ENCODE measurements at regions not wholly inside any gene's neighbourhood (a gene's known extent, or its start where the extent isn't known, plus 50 kb on each side); places are given as distances from the start of the nearest gene placed in this dataset.

DNA sequence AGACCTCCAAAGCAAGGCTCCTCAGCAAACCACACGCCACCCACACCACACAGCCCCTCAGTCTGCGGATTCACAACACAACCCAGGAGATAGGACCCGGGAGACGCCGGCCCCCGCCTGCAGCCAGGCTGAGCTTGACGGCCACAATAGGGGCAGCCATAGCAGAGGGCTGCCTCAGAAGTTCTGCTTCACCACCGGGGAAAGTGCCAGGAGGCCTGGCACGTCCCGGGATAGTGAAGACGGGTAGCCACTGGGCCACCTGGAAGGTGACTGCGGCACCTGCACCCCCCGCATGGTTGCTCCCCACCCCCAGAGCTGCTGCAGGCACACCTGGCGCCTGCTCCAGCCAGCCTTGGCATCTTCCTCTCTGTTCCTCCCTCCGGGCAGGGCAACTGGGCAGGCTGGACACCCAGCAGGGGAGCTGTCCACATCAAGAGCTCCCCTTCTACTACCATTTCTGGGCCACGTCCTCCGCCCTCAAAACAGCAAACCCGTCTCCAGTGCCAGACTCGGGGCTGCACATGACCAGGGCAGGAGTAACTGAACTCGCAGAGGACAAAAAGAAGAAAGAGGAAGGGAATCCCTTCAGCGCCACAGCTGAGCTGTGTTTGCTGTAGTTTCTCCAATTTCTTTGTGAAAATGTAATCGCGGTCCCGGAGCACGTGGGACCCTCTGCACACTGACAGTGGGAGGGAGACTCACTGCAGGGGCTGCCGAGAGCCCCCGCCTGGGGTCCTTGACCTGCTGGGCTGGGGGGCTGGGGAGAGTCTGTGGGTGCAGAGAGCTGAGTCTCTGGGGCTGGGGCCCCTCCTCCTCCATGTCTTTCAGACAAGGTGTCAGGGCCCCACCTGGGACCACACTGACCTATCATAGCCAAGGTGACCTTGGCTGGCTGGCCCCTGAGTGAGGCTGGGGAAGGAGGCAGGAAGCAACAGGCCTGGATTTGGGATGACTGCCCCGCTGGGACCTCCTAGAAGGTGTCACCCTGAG, 74.2 kb upstream of the C14orf180 start:
- ATAC-seq (no peak), DNase-seq (no peak)
- Mint-ChIP-seq H3K27ac (peak overlapping the region in 1 of 10 donors; percentile 67), H3K9me3 (peaks cover 5 to 36% (median 22%) of the 10 kb centered on the region in 9 donors), H3K4me1 (peaks cover 0 to 2% (median 0%) of the 10 kb centered on the region in 4 donors), H3K4me3 (no peak overlapping the region), H3K27me3 (peaks cover 3 to 15% (median 6%) of the 10 kb centered on the region in 5 donors), H3K36me3 (peaks cover 2 to 26% (median 14%) of the 10 kb centered on the region in 3 donors)
- POLR2A ChIA-PET, result no interaction called here

DNA sequence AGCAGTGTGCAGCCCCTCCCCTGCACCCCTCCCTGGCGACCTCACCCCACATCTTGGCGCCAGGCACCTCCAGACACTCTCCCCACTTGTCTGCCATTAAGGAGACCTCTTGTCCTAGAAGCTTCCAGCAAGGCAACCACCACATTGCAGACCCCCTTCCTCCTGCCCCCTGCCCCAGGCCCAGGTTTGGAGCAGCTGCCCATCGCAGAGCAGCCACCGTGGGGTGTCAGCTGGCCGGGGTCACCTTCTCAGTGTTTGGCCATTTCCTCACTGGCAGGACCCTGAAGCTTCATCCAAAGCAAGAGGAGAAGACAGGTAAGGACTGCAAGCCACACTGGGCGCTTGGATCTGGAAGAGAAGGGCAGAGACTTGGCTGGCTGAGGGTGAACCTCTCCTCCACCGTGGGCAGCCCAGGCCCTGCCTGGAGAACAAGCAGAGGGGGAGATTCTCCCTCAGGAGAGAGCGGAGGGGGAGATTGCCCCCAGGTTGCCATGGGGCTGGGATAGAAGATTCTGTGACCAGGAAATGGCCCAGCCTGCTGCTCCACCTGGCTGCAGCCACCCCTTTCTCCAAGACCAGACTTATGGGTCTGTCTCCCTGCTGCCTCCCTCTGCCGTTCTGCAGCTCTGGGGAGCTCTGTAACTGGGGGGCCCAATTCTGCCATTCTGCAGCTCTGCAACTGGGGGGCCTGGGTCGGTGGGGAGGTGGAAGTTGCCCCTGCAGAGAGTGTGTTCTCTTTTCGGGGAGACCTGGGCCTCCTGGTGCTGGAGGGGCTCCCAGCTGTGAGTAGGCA, 72.9 kb upstream of the C14orf180 start:
- no peak overlapping the region for H3K27ac Mint-ChIP-seq
- DNase-seq (no peak), ATAC-seq (no peak)
- POLR2A ChIA-PET, result no interaction called here
- H3K4me1 Mint-ChIP-seq, result peaks cover 0 to 2% (median 0%) of the 10 kb centered on the region in 4 donors
- H3K27me3 Mint-ChIP-seq, result peaks cover 3 to 15% (median 6%) of the 10 kb centered on the region in 5 donors
- no peak overlapping the region for H3K4me3 Mint-ChIP-seq
- peaks cover 5 to 24% (median 12%) of the 10 kb centered on the region in 9 donors for H3K9me3 Mint-ChIP-seq
- H3K36me3 Mint-ChIP-seq, result peaks cover 2 to 17% (median 8%) of the 10 kb centered on the region in 3 donors

DNA sequence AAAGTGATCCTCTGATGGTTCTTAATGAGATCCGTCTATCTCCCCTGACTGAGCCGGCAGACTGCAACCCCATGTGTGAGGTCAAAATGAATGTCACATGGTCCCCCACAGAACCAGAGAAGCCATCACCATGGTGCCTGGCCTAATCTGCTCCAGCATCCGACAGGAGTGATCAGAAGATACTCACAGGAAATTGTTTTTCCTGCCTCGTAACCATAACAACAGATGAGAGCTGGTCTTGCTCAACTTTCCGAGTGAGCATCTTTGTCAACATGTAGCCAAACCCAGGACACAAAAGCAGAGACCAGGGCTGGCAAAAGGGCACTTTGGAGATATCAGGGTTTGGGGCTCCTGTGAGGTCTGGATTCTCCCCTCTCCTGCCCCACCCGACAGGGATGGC, 72.1 kb upstream of the C14orf180 start:
- POLR2A ChIA-PET, result no interaction called here
- Mint-ChIP-seq H3K27ac (no peak overlapping the region), H3K4me3 (no peak overlapping the region), H3K4me1 (peaks cover 0 to 2% (median 0%) of the 10 kb centered on the region in 4 donors), H3K27me3 (peaks cover 6 to 15% (median 9%) of the 10 kb centered on the region in 5 donors), H3K36me3 (peaks cover 1 to 9% (median 2%) of the 10 kb centered on the region in 3 donors), H3K9me3 (peaks cover 1 to 17% (median 8%) of the 10 kb centered on the region in 9 donors)
- ATAC-seq, result no peak
- DNase-seq, result no peak

DNA sequence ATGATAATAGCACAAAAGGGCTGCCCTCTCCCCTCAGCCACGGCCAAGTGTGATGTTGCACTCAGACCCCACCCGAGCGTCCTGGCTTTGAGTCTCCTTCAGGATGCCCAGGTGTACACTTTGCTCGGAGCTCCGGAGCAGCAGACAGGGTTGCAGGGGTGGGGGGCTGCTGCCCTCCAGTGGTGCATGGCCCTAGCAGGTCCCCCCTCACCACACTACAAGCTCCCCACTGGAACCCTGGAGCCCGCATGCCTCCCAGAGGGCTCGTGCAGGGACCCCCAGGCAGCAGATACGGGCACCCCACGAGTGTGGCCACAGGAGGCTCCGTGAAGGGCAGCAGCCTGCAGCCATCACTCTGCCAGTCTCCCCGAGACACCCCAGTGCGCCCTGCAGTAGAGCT, 69.9 kb upstream of the C14orf180 start:
- no peak for ATAC-seq
- peak in 1 of 10 donors; percentile 7 for DNase-seq
- peaks cover 0 to 1% (median 0%) of the 10 kb centered on the region in 4 donors for H3K4me1 Mint-ChIP-seq

DNA sequence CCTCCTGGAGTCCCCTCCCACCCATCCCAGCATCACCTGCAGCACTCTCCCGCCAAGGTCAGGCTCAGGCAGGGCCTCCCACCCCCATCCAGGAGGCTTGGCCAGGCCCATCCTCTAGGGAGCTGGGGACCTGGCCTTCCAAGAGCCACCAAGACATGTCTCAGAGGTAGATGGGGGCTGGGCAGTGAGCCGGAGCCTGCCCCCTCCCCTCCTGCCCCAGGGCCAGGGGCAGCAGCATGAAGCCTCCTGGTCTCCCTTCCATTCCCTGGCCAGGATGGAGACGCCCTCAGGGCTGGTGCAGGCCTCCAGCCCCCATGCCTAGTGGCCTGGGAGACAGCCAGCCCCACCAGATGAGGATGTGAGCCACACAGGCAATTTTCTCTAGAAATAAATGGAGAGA, 69.3 kb upstream of the C14orf180 start:
- Mint-ChIP-seq H3K27me3 (peaks cover 6 to 22% (median 9%) of the 10 kb centered on the region in 5 donors), H3K4me1 (peaks cover 0 to 1% (median 0%) of the 10 kb centered on the region in 4 donors), H3K27ac (no peak overlapping the region), H3K4me3 (no peak overlapping the region), H3K36me3 (no peaks in the 10 kb centered on the region), H3K9me3 (peaks cover 0 to 3% (median 0%) of the 10 kb centered on the region in 9 donors)
- POLR2A ChIA-PET, result no interaction called here
- DNase-seq (no peak), ATAC-seq (no peak)

More for the DNA sequence above, 69.9 kb upstream of the C14orf180 start:
- H3K4me3 Mint-ChIP-seq, result no peak overlapping the region
- POLR2A ChIA-PET, result no interaction called here
- no peaks in the 10 kb centered on the region for H3K9me3 Mint-ChIP-seq
- no peak overlapping the region for H3K27ac Mint-ChIP-seq
- peaks cover 6 to 16% (median 9%) of the 10 kb centered on the region in 5 donors for H3K27me3 Mint-ChIP-seq
- H3K36me3 Mint-ChIP-seq, result no peaks in the 10 kb centered on the region

DNA sequence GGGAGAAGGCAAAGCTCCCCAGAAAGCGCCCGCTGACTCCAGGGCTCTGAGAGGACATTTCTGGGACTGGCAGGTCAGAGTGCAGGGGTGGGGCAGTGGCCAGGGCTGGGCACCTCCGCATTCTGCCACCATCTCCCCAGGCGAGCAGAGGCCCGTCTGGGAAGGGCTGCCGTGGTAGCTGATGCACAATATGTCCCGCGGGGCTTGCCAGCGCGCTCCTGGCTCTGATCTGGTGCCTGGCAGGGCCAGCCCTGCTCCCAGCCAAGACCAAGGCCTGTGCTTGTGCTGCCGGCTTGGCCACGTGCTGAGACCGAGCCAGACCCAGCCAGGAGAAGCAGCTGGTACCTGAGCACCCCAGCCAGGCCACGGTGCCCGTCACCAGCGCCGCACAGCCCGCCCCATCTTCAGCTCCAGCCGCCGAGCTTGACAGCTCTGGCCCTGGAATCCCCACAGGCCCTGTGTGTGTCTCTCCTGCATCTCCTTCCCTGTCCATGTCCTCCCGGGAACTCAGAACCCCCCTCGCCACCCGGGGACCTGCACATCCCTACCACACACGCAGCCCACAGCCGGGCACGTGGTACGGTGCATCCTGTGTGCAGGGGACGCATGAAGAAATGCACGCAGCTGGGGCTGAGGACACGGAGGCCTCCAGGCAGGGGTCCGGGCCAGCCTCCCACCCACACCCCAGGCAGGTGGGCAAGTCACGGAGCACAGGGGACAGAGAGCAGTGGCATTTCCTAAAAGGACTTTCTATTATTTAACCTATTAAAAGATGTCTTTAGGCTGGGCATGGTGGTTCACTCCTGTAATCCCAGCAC, 68.6 kb upstream of the C14orf180 start:
- H3K4me3 Mint-ChIP-seq, result no peak overlapping the region
- no peak overlapping the region for H3K27ac Mint-ChIP-seq
- DNase-seq, result no peak
- POLR2A ChIA-PET, result no interaction called here
- H3K9me3 Mint-ChIP-seq, result peaks cover 0 to 4% (median 0%) of the 10 kb centered on the region in 9 donors
- H3K27me3 Mint-ChIP-seq, result peaks cover 6 to 26% (median 7%) of the 10 kb centered on the region in 5 donors
- no peak for ATAC-seq
- H3K4me1 Mint-ChIP-seq, result peaks cover 0 to 1% (median 0%) of the 10 kb centered on the region in 4 donors
- no peaks in the 10 kb centered on the region for H3K36me3 Mint-ChIP-seq

DNA sequence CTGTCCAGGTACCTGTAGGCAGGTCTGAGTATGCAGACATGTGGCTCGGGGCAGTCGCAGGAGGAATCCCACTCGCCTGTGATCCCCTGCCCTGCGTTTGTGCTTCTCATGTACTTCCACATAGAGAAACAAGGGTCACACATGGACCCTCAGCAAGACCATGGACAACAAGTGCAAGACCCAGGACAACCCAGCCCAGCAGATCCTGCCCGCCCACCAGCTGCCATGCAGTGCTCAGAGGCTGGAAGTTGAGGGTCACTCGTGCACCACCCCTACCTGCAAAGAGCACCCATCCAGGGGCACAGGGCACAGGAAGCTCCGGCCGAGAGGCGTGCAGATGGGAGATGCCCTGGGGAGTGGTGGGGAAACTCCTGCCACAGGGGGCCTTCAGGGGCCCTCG, 67.5 kb upstream of the C14orf180 start:
- peaks cover 0 to 6% (median 0%) of the 10 kb centered on the region in 9 donors for H3K9me3 Mint-ChIP-seq
- no peak overlapping the region for H3K27ac Mint-ChIP-seq
- H3K36me3 Mint-ChIP-seq, result no peaks in the 10 kb centered on the region
- no peak for DNase-seq
- POLR2A ChIA-PET, result no interaction called here
- H3K4me1 Mint-ChIP-seq, result peaks cover 0 to 1% (median 0%) of the 10 kb centered on the region in 4 donors
- H3K27me3 Mint-ChIP-seq, result peaks cover 6 to 25% (median 7%) of the 10 kb centered on the region in 5 donors
- no peak for ATAC-seq
- H3K4me3 Mint-ChIP-seq, result no peak overlapping the region

DNA sequence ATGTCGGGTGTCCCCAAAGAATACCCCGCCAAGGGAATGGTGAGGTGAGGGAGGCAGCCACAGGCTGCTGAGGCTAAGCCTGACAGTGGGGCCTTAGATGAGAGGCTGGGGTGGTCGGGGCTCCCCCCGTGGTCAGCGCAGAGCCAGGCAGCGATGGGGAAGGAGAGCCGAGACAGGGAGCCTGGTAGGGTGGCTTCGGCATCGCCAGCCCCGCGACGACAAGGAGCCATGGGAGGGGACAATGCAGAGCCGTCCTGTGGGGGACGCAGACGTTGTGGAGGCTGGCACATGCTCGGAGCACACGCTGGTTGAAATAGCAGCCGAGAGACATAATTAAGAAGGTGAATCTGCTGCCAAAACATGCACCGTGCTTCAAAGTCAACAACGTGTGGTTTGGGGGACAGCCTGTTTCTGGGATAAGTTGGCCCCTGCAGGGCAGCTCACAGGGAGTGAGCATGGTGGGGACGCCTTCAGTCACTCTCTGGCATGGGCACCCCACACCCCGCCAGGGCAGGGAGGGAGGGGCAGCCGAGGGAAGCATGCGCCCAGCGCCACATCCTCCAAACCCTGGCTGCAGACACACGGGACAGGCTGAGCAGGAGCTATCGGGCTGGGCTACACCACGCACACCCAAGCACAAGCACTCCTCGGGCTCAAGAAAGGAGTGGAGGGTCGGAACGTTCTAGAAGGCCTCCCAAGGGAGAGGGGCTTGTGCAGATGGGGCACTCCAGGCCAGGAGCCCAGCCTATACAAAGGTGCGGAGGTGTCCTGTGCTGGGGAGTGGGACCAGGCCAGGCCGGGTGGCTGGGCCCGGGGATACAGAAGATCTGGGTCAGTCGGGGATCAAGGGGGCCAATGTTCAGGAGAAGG, 66.6 kb upstream of the C14orf180 start:
- no peak overlapping the region for H3K4me3 Mint-ChIP-seq
- peaks cover 0 to 3% (median 0%) of the 10 kb centered on the region in 4 donors for H3K4me1 Mint-ChIP-seq
- H3K27me3 Mint-ChIP-seq, result peaks cover 2 to 15% (median 8%) of the 10 kb centered on the region in 5 donors
- ATAC-seq (no peak), DNase-seq (no peak)
- peaks cover 0 to 12% (median 0%) of the 10 kb centered on the region in 9 donors for H3K9me3 Mint-ChIP-seq
- H3K36me3 Mint-ChIP-seq, result peaks cover 0 to 2% (median 0%) of the 10 kb centered on the region in 3 donors
- POLR2A ChIA-PET, result no interaction called here
- no peak overlapping the region for H3K27ac Mint-ChIP-seq

DNA sequence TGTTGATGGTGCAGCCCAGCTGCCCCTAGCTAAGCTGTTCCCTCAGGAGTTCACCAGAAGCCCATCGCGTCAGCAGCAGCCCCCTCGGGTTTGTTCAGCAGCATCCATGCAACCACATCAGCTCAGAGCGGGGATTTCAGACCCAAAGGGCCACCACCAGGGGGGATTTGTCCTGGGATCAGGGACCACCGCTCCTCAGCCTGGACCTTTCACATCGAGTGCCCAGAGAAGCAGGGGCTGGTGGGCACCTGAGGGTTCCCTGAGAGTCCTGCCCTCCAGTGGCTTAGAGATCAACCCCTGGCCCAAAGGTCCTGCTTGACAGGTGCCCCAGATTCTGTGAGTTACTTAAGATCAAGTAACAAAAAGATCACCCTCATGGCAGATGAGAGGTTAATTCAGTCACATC, 65.9 kb upstream of the C14orf180 start:
- H3K27ac Mint-ChIP-seq, result no peak overlapping the region
- peaks cover 0 to 3% (median 0%) of the 10 kb centered on the region in 4 donors for H3K4me1 Mint-ChIP-seq
- DNase-seq (no peak), ATAC-seq (no peak)
- no peak overlapping the region for H3K4me3 Mint-ChIP-seq
- peaks cover 0 to 14% (median 0%) of the 10 kb centered on the region in 9 donors for H3K9me3 Mint-ChIP-seq
- H3K27me3 Mint-ChIP-seq, result peaks cover 0 to 15% (median 9%) of the 10 kb centered on the region in 5 donors
- peaks cover 0 to 3% (median 0%) of the 10 kb centered on the region in 3 donors for H3K36me3 Mint-ChIP-seq
- POLR2A ChIA-PET, result no interaction called here

DNA sequence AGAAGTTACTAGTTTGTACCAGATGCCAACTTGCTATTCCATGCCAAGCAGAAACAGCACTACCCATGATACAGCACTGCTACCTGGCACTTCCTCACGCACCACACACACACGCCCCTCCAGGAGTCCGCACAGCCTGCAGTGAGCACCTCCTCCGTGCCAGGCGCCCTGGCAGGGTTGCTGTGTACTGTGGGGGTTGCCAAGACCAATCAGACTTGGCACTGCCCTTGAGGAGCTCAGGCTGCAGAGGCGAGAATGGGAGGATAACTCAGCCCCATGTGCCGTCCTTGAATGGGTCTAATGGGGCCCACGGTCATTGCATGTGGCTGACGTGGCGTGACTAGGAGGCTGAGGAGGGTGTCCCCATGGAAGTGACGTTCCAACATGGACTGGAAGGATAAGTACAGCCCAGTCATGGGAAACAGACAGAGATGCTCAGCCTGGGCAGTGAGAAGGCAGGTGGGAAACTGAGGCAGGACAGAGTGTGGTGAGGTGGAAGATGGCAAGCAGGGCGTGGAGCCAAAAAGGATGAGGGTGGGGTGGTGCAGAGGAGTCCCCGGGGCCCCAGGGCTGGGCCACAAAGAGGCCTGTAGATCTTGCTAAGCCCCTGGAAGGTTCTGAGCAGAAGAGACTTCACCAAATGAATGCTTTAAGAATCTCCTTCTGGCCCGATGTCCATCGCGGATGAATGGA, 65.3 kb upstream of the C14orf180 start:
- Mint-ChIP-seq H3K27me3 (peaks cover 0 to 15% (median 9%) of the 10 kb centered on the region in 5 donors), H3K36me3 (peaks cover 0 to 3% (median 0%) of the 10 kb centered on the region in 3 donors), H3K9me3 (peaks cover 0 to 14% (median 0%) of the 10 kb centered on the region in 9 donors), H3K27ac (peak overlapping the region in 2 of 10 donors; percentile 22 to 51), H3K4me3 (no peak overlapping the region), H3K4me1 (peaks cover 0 to 3% (median 0%) of the 10 kb centered on the region in 4 donors)
- DNase-seq, result no peak
- POLR2A ChIA-PET, result no interaction called here
- no peak for ATAC-seq

Measured in naive thymus-derived CD8-positive, alpha-beta T cell (primary cell).